Stimulated activated CD8-positive, alpha-beta memory T cell treated with anti-CD3 and anti-CD28 coated beads, Interleukin-12 subunit alpha, Interleukin-12 subunit beta, amount 100 ng/mL, for 4 hours (primary cell): ENCODE measurements at regions not wholly inside any gene's neighbourhood (a gene's known extent, or its start where the extent isn't known, plus 50 kb on each side); places are given as distances from the start of the nearest gene placed in this dataset.

Experiments used
- DNase-seq: peaks from one replicate; pipeline ENCODE4 v3.0.0-alpha.2; 2020; ENCODE audit warnings: low read depth

DNA sequence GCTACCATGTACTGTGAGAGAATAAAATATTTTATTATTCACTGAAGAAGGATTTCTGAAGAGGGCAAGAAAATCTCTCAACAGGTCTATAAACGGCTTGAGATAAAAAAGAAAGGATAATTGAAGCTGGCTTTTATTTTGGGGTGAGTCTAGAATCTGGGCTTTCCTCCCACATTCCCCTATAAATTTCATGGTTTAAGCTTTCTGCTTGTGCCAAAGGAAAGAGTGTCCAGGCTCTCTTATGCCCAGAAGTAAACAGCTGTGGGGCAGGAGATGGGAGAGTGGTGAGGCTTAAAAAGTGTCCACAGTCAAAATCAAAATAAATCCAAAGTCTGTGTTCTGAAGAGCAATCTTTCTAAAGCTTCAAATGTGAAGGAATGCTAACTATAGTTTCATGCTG is 942.2 kb upstream of the MIR17HG start:
- no peak for DNase-seq

DNA sequence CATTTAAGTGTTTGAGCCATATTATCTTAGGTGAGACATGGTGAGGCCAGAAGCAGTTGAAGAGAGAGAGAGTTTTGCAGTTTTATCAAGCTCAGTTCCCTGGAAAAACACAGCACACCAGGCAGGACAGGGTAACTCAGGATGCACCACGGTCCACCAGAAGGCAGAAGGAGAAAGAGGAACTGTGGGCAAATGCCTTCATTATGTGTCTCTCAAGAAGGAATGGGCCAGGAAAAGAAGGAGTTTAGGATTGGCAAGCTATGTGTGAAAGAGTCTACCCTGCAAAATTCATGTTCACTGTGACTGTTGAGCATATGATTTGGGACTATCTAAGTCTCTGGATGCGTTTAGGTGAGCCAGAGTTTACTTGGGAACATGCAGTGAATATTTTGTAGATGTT is 934.5 kb upstream of the MIR17HG start:
- DNase-seq, result no peak

DNA sequence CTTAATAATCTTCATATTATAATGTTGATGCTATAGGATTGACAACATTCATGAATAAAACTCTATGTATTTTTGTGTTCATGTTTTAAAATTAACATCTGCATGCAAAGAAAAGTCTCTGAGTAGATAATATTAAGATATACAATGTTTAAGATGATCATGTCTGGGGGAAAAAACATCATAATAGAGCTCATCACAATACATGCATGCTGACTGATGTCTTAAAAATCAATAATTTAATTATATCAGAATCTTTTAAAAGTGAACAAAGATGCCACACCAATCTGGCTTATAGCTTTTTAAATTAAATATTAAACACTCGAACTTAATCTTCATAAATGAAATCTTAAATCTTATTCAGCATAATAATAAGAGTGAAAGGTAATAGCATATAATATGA is 933.9 kb upstream of the MIR17HG start:
- no peak for DNase-seq

DNA sequence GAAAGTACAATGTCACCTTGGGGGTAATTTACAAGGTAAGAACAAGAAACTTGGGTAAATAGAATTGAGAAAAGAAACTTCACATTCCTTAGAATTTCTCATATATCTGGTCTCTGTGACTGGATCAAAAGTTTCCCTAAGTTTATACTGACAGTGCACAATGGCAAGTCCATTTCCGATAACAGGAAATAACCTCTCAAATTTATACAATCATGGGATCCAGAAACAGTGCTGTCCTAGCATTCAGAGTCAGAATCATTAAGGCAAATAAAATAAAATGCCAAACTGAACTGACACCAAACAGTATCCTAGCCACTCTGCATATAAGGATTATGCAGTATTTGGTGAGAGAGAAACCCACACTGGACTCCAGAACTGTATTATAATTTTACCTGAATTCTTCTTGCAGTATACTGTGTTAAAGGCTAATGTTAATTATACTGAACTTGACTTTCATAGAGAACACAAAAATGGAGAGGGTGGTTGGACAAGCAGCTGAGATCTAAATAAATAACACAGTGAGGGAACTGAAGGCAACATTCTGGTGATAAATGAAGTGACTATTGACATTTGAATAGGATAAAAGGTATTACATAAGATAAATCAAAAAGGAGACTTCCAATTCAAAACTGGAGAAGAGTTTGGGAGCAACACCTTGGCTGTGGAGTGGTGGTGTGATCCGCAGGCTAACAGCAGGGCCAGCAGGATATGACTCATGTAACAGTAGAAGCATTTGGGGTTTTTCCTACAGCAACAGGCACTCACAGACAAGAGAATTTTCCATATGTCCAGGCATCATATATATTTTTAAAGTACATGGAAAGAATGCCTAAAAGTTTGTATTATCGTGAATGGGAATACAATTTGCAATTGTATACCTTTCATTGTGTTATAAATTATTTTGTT is 932.5 kb upstream of the MIR17HG start:
- no peak for DNase-seq

DNA sequence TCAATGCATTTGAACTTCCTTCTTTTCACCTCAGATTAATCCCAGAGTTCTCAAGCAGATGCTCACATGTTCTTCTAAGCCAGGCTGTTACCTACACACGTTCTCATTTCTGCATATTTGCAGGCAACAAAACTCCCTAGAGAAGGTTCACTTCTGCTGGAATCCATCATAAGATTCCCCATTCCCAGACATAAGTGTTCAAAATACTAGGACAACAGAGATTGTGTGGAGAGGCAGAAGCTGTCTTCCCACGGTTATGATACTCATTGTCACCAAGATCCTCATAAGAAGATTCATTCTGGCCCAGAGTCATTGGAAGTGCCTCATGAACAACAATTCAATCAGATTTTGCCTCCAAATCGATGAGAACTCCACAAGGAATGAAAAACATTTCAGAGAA is 931.6 kb upstream of the MIR17HG start:
- DNase-seq, result no peak

DNA sequence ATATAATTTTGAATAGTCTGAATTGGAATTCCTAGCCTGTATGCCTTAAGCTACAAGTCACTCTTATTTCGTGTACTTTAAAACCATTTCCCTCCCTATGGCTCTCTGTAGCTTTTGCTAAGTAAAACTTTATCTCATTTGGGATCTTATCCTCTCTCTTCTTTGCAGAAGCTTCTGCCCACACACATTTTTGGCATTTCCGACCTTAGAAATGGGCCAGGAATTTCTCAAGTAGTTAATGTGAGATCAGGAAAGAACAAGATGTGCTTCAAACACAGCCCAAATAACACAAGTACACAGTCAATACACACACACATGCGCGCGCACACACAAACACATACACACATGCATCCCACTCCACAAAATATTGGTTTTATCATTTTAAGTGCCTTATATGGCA is 931.0 kb upstream of the MIR17HG start:
- DNase-seq, result no peak

DNA sequence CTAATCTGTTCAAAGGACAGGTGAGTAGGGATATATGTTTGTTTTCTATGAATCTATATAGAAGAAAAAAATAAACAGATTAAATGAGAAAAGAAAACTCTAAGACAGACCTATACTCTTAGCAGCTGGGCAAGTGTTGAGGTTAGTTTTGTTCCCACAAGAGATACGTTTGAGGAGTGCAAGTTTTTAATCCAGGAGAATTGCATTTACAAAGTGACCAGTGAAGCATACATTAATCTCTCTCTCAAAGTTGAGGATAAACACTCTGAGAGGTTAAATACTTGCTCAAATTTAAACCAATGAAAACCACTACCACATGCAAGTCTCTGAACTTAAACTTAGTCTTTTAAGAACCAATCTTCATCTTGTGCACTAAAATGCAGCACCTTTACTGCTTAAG is 930.5 kb upstream of the MIR17HG start:
- DNase-seq, result no peak

DNA sequence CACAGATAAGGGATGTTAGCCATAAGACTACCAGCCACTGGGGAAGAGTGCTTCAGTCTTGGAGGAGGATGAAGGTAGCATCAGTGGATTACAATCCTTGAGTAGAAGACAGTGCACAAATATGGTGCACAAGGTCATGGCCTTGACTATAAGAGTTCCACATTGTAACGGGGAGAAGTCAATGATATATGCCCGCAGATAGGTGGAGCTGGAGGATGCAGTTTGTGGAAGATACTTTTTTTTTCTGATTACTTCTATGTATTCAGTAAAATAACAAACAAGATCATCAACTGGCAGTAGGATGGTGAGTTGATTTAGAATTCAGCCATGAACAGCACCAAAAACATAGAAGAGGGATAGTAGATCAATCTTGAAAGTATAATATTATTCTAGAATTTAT is 926.8 kb upstream of the MIR17HG start:
- no peak for DNase-seq

DNA sequence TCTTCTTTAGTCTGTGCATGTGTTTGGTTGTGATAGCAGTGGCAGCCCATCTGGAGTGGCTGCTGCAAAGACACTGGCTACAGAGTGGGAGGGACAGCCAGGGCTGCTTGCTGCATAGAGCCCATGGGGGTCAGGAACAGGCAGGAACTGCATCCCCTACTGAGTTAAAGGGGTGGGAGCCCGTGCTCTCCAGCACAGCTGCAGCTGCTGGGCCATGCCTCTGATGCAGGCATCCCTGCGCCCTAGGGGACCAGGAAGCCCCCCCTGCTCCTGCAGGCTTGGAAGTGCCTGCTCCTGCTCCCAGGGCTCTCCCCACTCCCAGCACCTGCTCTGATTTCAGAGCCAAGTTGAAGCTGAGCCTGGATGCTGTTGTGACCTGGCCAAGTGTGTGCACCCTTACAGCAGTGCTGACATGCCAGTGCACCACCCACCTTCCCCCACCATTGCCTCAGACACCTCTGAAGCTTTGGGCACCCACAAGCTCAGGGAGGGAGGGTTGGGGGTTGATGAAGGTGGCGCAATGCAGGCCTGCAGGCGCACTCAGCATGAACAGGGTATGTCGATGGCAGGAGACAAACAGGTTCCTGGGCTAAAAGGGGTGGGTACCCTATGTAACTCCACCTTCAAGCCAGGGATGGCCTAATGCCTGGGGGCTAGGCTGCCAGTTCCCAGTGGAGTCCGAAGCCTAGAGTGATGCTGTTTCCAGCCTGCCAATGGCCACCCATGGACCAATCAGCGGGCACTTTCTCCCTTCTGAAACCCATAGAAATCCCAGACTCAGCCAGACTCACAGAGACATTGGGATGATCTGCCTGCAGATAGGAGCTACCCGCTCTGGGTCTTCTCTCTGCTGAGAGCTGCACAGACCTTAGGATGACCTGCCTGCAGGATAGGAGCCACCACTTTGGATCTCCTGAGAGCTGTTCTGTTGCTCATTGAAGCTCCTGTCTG is 919.9 kb upstream of the MIR17HG start:
- DNase-seq, result no peak

DNA sequence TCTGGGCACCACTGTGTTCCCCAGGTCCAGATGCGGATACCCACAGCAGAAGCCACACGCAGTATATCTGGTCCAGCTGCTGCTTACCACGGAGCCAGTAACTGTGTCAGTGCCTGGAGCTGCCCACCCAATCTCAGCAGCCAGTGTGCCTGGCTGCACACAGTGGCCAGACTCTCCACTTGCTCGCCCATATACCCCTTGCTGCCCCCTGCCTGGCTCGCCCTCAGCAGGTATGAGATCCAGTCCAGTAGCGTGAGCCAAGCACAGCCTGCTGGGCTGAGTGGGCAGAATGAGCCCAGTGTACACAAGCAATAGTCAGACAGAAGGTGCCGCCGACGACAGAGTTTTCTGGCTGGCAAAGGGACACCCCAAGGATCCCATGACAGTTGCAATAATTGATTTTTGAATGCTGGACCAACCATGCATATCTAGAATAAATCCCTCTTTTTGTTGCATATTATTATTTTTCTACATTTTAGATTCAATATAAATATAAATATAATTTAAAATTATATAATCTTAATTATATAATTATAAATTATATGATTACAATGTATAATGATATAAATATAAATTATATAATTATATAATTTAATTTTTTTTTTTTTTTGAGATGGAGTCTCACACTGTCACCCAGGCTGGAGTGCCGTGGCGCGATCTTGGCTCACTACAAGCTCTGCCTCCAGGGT is 918.8 kb upstream of the MIR17HG start:
- DNase-seq, result no peak

DNA sequence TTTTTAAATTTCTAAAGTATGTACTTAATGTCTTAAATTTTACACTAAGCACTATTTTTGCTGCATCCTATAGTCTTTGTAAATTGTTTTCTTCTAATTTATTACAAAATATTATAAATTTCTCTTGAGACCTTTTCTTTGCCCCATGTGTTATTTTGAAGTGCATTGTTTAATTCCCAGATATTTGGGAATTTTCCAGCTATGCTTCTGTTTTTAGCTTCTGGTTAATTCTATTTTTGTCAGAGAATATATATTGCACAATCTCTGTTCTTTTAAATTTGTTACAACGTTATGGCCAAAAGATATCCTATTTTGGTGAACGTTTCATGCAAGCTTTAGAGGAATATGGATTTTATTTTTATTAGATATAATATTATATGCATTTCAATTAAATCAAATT is 917.4 kb upstream of the MIR17HG start:
- no peak for DNase-seq

DNA sequence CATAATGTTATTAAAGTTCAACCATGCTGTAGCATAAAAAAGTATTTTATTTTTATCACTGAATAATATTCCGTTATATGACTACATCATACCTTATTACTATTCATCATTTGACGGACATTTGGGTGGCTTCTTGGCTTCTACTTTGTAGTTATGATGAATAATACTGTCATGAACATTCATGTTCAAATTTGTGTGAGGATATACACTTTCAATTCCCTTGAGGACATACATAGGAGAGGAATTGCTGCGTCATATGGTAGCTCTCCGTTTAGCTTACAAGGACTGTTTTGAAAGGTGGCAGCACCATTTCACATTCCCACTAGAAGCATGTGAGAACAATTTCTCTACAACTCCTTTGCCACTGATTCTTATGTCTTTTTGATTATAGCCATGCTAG is 910.8 kb upstream of the MIR17HG start:
- DNase-seq, result no peak

DNA sequence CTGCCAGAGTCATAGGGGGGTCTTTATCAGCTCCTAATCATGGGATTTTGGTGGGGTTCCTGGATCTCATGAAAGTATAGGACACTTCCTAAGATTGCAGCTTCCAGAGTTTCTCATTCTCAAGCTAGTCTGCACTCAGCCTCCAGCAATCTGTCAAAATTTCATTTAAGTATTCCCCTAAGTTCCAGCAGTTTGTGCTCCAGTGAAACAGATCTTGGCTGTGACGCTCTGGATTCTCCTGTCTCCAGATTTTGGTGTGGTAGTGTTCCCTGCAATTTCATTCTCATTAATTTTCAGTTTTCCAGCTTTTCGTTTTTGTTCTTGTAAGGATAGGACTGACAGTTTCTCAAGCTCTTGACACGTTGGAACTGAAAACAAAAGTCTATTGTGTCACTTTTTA is 908.9 kb upstream of the MIR17HG start:
- DNase-seq, result no peak

DNA sequence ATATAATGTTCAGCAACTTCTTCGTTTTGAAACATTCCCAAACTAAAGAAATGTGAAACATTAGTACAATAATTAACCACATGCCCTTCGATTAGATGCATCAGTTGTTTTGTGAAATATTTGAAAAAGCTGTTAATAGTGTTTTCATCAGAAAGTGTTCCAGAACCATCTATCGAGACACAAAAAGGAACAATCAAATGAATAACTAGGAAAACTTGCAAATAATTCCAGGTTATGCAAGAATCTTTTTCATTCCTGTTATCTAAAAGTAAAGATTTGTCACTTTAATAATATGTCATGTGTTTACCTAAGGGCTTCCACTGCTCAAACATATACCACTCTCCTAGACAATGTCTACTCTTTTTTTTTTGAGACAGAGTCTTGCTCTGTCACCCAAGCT is 904.2 kb upstream of the MIR17HG start:
- no peak for DNase-seq

DNA sequence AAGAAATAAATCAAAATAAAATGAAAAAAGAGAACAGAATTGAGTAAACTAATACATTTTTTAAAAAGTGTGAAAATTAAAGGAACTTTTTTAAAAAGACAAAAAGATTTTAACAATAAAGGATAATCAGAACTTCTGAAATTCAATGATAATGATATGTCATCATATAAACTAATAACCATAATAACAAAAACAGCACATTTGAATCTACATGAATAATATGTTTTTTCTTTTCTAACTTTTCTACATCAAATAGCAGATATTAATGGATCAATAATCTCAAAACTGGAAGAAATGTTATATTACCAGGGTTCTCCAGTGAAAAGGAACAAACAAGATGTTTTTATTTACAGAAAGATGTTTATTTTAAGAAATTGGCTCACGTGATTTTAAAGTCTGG is 903.3 kb upstream of the MIR17HG start:
- DNase-seq, result no peak

DNA sequence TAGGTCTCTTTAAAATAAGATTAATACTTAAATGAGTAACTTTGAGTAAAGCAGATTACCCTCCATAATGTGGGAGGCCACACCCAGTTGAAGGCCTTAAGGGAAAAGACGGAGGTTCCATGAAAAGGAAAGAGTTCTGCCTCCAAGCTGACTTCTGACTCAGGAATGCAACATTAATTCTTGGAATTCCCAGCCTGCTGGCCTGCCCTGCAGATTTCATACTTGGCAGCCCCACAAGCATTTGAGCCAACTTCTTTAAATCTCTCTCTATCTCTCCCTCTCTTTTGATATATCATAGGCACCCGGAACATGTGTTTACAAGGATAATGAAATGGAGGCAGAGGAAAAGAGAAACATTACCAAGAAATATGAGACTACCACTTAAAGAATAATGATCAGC is 902.3 kb upstream of the MIR17HG start:
- DNase-seq, result no peak

DNA sequence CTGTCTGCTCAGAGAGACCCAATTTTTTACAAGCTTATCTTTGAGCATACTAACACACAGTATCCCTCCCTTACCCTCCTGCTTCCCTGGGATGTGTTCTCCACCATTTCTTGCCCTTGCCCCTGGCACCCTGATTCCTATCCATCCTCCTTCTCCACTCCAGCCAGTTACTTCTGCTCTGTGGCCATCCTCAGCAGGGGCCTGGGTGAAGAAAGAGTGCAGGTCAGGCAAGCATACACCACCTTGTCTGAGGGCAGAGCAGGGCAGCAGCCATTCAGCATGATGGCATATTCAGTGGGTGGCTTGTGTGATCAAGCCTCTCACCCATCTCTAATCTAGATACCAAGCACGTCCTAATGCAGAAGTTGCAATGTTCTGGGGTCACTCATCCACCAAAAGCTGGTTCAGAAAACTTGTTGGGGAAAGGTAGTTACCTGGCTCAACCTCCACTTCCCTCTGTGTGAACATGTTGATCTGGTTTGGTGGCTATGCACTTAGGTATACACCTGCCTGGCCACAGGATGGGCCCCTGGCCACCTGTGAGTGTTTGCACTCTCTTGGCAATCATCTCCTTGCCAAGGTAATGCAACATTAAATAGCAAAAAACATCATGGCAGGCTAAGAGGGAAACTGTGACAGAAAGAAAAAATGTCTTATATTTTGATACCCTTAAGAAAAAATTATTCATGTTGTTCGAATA is 900.3 kb upstream of the MIR17HG start:
- no peak for DNase-seq

DNA sequence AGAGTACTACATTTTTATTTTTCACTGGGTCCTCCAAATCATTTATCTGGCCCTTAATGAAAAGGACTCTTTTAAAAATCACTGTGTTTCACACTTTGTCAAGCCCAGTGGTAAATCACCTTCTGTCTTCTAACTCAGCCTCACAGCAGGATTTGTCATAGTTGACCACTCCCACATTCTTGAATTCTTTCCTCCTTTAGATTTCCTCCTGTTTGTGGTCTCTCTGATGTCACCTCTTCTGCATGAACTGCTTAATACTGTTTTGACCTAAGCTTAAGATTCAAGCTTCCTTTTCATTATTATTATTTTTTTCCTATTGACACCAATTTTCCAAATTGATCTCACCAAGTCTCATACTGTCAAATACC is 899.8 kb upstream of the MIR17HG start:
- no peak for DNase-seq

DNA sequence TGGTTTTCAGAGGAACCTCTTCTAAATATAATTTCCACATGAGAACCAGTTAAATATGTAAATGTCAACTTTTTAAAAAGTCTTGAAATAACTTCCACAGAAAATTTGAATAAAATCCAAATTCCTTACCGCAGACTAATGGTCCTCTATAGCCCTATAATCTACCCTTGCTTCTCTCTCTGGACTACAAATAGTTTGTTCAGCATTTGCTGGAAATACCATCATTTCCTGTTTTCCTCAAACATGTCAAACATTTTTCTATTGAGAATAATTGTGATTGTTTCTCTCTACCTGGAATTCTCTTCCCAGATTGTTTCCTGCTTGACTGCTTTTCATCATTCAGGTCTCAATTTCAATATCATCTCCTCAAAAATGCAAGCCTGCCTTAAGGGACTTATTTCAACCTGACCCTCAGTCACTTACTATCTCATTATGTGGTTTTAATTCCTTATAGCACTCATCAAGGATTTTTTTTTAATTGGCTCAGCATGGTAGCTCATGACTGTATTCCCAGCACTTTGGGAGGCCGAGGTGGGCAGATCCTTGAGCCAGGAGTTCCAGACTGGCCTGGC is 898.9 kb upstream of the MIR17HG start:
- DNase-seq, result no peak

DNA sequence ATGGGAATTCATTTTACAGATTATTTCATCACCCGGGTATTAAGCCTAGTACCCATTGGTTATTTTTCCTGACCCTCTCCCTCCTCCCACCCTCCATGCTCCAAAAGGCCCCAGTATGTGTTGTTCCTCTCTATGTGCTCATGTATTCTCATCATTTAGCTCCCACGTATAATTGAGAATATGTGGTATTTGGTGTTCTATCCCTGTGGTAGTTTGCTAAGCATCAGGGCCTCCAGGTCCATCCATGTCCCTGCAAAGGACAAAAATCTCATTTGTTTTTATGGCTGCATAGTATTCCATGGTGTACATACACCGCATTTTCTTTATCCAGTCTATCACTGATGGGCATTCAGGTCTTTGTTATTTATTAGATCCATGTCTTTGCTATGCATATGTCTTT is 894.1 kb upstream of the MIR17HG start:
- DNase-seq, result no peak

DNA sequence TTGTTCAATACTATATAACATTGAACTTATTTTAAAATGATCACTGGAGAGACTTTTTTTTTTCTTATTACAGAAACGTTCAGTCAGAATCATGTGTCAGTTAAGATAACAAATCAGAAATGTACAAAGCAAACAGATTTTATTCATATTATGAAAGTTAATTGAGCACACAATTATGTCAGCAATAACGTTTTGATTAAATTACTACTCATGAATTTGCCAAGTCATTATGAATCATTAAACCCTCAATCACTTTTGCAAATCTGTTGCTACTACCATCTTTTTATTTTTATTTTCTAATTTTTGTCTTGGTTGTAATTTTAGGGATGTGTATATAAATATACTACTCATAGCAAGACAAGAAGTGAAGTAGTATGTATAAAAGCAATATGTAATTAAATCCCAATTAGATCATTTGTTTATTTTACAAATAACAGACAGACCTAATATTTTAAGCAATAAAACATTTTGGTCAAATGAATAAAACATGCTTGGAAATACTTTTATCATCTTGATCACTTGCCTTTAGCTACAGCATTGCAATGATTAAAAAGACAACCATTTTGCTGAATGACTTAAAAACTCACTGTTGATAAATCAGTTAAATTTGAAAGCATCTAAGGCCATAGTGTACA is 893.4 kb upstream of the MIR17HG start:
- DNase-seq, result no peak
